ENCODE measurements at regions not wholly inside any gene's neighbourhood (a gene's known extent, or its start where the extent isn't known, plus 50 kb on each side); places are given as distances from the start of the nearest gene placed in this dataset.

DNA sequence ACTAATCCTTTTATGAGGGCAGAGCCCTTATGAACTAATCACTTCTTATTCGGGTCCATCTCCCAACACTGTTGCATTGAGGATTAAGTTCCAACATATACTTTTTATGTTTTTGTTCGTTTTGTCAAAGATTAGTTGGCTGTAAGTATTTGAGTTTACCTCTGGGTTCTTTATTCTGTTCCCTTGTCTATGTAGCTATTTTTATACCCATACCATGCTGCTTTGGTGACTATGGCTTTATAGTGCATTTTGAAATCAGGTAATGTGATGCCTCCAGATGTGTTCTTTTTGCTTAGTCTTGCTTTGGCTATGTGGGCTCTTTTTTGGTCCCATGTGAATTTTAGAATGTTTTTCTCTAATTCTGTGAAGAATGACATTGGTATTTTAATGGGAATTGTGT, 166.4 kb upstream of the KCNMB2 start:
- TF ChIP-seq, protein P1, sequence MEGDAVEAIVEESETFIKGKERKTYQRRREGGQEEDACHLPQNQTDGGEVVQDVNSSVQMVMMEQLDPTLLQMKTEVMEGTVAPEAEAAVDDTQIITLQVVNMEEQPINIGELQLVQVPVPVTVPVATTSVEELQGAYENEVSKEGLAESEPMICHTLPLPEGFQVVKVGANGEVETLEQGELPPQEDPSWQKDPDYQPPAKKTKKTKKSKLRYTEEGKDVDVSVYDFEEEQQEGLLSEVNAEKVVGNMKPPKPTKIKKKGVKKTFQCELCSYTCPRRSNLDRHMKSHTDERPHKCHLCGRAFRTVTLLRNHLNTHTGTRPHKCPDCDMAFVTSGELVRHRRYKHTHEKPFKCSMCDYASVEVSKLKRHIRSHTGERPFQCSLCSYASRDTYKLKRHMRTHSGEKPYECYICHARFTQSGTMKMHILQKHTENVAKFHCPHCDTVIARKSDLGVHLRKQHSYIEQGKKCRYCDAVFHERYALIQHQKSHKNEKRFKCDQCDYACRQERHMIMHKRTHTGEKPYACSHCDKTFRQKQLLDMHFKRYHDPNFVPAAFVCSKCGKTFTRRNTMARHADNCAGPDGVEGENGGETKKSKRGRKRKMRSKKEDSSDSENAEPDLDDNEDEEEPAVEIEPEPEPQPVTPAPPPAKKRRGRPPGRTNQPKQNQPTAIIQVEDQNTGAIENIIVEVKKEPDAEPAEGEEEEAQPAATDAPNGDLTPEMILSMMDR (IDR thresholded peaks at IDR 0.05) = no peak
- TF ChIP-seq POLR2A (IDR thresholded peaks at IDR 0.05) (no peak), POLR2AphosphoS5 (IDR thresholded peaks at IDR 0.05) (no peak)

All from breast epithelium (tissue), 3 donors.